ENCODE measurements at regions not wholly inside any gene's neighbourhood (a gene's known extent, or its start where the extent isn't known, plus 50 kb on each side); places are given as distances from the start of the nearest gene placed in this dataset.
"Not testable (repeated sequence)": the region's sequence is repeated elsewhere in the genome, so short reads cannot be mapped to it uniquely, and the experiment has no call there.

GRCh38 chr18:56302156-56302555 lies 336.2 kb downstream of the TXNL1 start:
- DNase-seq (ENCODE audit: missing footprints) (no peak), ATAC-seq (no peak)
- intact Hi-C loops (cut with DNase I) = no loop called here

- intact Hi-C loops (cut with DNase I) = no loop called here
- no peak for DNase-seq (ENCODE audit: missing footprints)
Observed at GRCh38 chr18:56299740-56300139, 338.7 kb downstream of the TXNL1 start.

GRCh38 chr18:56298935-56299334 lies 339.5 kb downstream of the TXNL1 start:
- intact Hi-C loops (cut with DNase I) = no loop called here
- no peak for ATAC-seq
- no peak for DNase-seq (ENCODE audit: missing footprints)

More at GRCh38 chr18:56299740-56300139, 338.7 kb downstream of the TXNL1 start:
- ATAC-seq = no peak

- no peak for DNase-seq (ENCODE audit: missing footprints)
- intact Hi-C loops (cut with DNase I) = no loop called here
- ATAC-seq = no peak
Observed at GRCh38 chr18:56296381-56296780, 342.0 kb downstream of the TXNL1 start.

- DNase-seq (ENCODE audit: missing footprints) (no peak), ATAC-seq (no peak)
- intact Hi-C loops (cut with DNase I) = no loop called here
Observed at GRCh38 chr18:56294484-56295183, 343.8 kb downstream of the TXNL1 start.

GRCh38 chr18:56291294-56291693 lies 347.1 kb downstream of the TXNL1 start:
- DNase-seq (ENCODE audit: missing footprints) (no peak), ATAC-seq (no peak)
- intact Hi-C loops (cut with DNase I) = no loop called here

GRCh38 chr18:56289381-56289780 lies 349.0 kb downstream of the TXNL1 start:
- DNase-seq (ENCODE audit: missing footprints) (no peak), ATAC-seq (peak; percentile 28)
- intact Hi-C loops (cut with DNase I) = no loop called here

- ATAC-seq (no peak), DNase-seq (ENCODE audit: missing footprints) (no peak)
- intact Hi-C loops (cut with DNase I) = no loop called here
Observed at GRCh38 chr18:56286775-56287325, 351.5 kb downstream of the TXNL1 start.

- no peak for ATAC-seq
- intact Hi-C loops (cut with DNase I) = no loop called here
- DNase-seq (ENCODE audit: missing footprints) = no peak
Observed at GRCh38 chr18:56285387-56286065, 352.9 kb downstream of the TXNL1 start.

- no peak for ATAC-seq
- no peak for DNase-seq (ENCODE audit: missing footprints)
- intact Hi-C loops (cut with DNase I) = no loop called here
Observed at GRCh38 chr18:56284319-56284718, 354.1 kb downstream of the TXNL1 start.

GRCh38 chr18:56283316-56283715 lies 355.1 kb downstream of the TXNL1 start:
- intact Hi-C loops (cut with DNase I) = no loop called here
- DNase-seq (ENCODE audit: missing footprints) (no peak), ATAC-seq (no peak)

- no peak for DNase-seq (ENCODE audit: missing footprints)
- intact Hi-C loops (cut with DNase I) = no loop called here
- ATAC-seq = no peak
Observed at GRCh38 chr18:56282234-56283104, 355.9 kb downstream of the TXNL1 start.

- ATAC-seq; intact Hi-C loops (cut with DNase I); DNase-seq (ENCODE audit: missing footprints): not testable (repeated sequence)
Observed at GRCh38 chr18:56279816-56280215, 358.6 kb downstream of the TXNL1 start.

GRCh38 chr18:56278421-56279003 lies 359.9 kb downstream of the TXNL1 start:
- intact Hi-C loops (cut with DNase I) = no loop called here
- no peak for ATAC-seq
- DNase-seq (ENCODE audit: missing footprints) = no peak

- intact Hi-C loops (cut with DNase I) = no loop called here
- DNase-seq (ENCODE audit: missing footprints) (no peak), ATAC-seq (no peak)
Observed at GRCh38 chr18:56276466-56276865, 361.9 kb downstream of the TXNL1 start.

GRCh38 chr18:56273541-56274219 lies 364.7 kb downstream of the TXNL1 start:
- no peak for DNase-seq (ENCODE audit: missing footprints)
- no peak for ATAC-seq
- intact Hi-C loops (cut with DNase I) = no loop called here

GRCh38 chr18:56270671-56271250 lies 367.6 kb downstream of the TXNL1 start:
- no peak for ATAC-seq
- intact Hi-C loops (cut with DNase I) = no loop called here
- no peak for DNase-seq (ENCODE audit: missing footprints)

- ATAC-seq (no peak), DNase-seq (ENCODE audit: missing footprints) (no peak)
- intact Hi-C loops (cut with DNase I) = no loop called here
Observed at GRCh38 chr18:56269958-56270357, 368.4 kb downstream of the TXNL1 start.
